ENCODE measurements at regions not wholly inside any gene's neighbourhood (a gene's known extent, or its start where the extent isn't known, plus 50 kb on each side); places are given as distances from the start of the nearest gene placed in this dataset.
"Not testable (repeated sequence)": the region's sequence is repeated elsewhere in the genome, so short reads cannot be mapped to it uniquely, and the experiment has no call there.

- H3K4me3 ChIP-seq (replicated peaks in 1 of 3; ENCODE audit: insufficient read depth in 1 of 3, low read depth in 1 of 3, low read length in 3 of 3), result no peak overlapping the region
- H3K79me2 ChIP-seq (ENCODE audit: control insufficient read depth, insufficient read depth, low read length), result no peaks in the 10 kb centered on the region
- no peaks in the 10 kb centered on the region for H3K27me3 ChIP-seq (ENCODE audit: control insufficient read depth in 2 of 2, insufficient read depth in 2 of 2, low read length in 2 of 2)
- no peaks in the 10 kb centered on the region for H4K20me1 ChIP-seq (replicated peaks; ENCODE audit: control insufficient read depth, extremely low read depth, insufficient read depth, low read length)
- dilution Hi-C loops (cut with MboI; ENCODE audit: extremely low pct_ligation_motif_present, low sequenced_read_pairs) (no loop called here), intact Hi-C loops (cut with micrococcal nuclease) (no loop called here)
- H3K9me1 ChIP-seq (replicated peaks; ENCODE audit: control insufficient read depth, extremely low read depth, insufficient read depth, low read length), result no peaks in the 10 kb centered on the region
- H3K9me3 ChIP-seq (replicated peaks; ENCODE audit: control insufficient read depth, insufficient read depth, low read length), result no peaks in the 10 kb centered on the region
- CTCF ChIA-PET, result no interaction called here
- BruUV-seq (replicated peaks), result no TSS peak
- no peak overlapping the region for H3K27ac ChIP-seq (ENCODE audit: insufficient read depth, low read depth, low read length)
- POLR2A ChIA-PET, result no interaction called here
- no peaks in the 10 kb centered on the region for H3K36me3 ChIP-seq (ENCODE audit: control insufficient read depth in 2 of 2, extremely low read depth in 1 of 2, insufficient read depth in 2 of 2, low read length in 2 of 2)
- DNase-seq (ENCODE audit: low read depth, low spot score) (peak; percentile 6), FAIRE-seq (no peak)
- H3K4me1 ChIP-seq (ENCODE audit: control insufficient read depth, extremely low read depth, insufficient read depth, low read length), result no peaks in the 10 kb centered on the region
- no peak overlapping the region for H2AFZ ChIP-seq (ENCODE audit: low read depth, low read length)
- TF ChIP-seq CTCF (IDR thresholded peaks at IDR 0.05; ENCODE audit: extremely low read depth in 1 of 2, insufficient read depth in 1 of 2, low read depth in 1 of 2, low read length in 2 of 2) (peak; percentile 8 to 20), JUN (IDR thresholded peaks at IDR 0.05; ENCODE audit: borderline replicate concordance, insufficient read depth, insufficient read length, low read depth) (no peak)
- H3K4me2 ChIP-seq (ENCODE audit: insufficient read depth, low read length), result no peak overlapping the region
- H3K9ac ChIP-seq (replicated peaks; ENCODE audit: extremely low read depth, insufficient read depth, low read length), result no peak overlapping the region
Measured at GRCh38 chr21:18840239-18840638, 436.7 kb upstream of the TMPRSS15 start.

- FAIRE-seq; H4K20me1 ChIP-seq (replicated peaks; ENCODE audit: control insufficient read depth, extremely low read depth, insufficient read depth, low read length); H3K27ac ChIP-seq (ENCODE audit: insufficient read depth, low read depth, low read length); H3K36me3 ChIP-seq (ENCODE audit: control insufficient read depth in 2 of 2, extremely low read depth in 1 of 2, insufficient read depth in 2 of 2, low read length in 2 of 2); H3K9me1 ChIP-seq (replicated peaks; ENCODE audit: control insufficient read depth, extremely low read depth, insufficient read depth, low read length); H3K9me3 ChIP-seq (replicated peaks; ENCODE audit: control insufficient read depth, insufficient read depth, low read length); H3K27me3 ChIP-seq (ENCODE audit: control insufficient read depth in 2 of 2, insufficient read depth in 2 of 2, low read length in 2 of 2); H3K79me2 ChIP-seq (ENCODE audit: control insufficient read depth, insufficient read depth, low read length); H3K4me3 ChIP-seq (replicated peaks in 1 of 3; ENCODE audit: insufficient read depth in 1 of 3, low read depth in 1 of 3, low read length in 3 of 3); H3K4me1 ChIP-seq (ENCODE audit: control insufficient read depth, extremely low read depth, insufficient read depth, low read length); H3K9ac ChIP-seq (replicated peaks; ENCODE audit: extremely low read depth, insufficient read depth, low read length); CTCF ChIA-PET; H3K4me2 ChIP-seq (ENCODE audit: insufficient read depth, low read length); DNase-seq (ENCODE audit: low read depth, low spot score); POLR2A ChIA-PET; H2AFZ ChIP-seq (ENCODE audit: low read depth, low read length); dilution Hi-C loops (cut with MboI; ENCODE audit: extremely low pct_ligation_motif_present, low sequenced_read_pairs); intact Hi-C loops (cut with micrococcal nuclease): not testable (repeated sequence)
- BruUV-seq (replicated peaks), result TSS peak; percentile 95
Measured at GRCh38 chr21:18857606-18858005, 454.0 kb upstream of the TMPRSS15 start.

All from endothelial cell of umbilical vein (primary cell).